Bone marrow (tissue), 2 donors: ENCODE measurements at regions not wholly inside any gene's neighbourhood (a gene's known extent, or its start where the extent isn't known, plus 50 kb on each side); places are given as distances from the start of the nearest gene placed in this dataset.

Experiments
- DNase-seq, 2 donors: peaks; one replicate each; lab custom pipeline; 2025; lab: John Stamatoyannopoulos, UW

- no peak for DNase-seq
These were observed 221.4 kb upstream of the TRIB2 start for GRCh38 chr2:12495247-12495868.

- DNase-seq = no peak
These were observed 218.4 kb upstream of the TRIB2 start for GRCh38 chr2:12498286-12498685.

DNA sequence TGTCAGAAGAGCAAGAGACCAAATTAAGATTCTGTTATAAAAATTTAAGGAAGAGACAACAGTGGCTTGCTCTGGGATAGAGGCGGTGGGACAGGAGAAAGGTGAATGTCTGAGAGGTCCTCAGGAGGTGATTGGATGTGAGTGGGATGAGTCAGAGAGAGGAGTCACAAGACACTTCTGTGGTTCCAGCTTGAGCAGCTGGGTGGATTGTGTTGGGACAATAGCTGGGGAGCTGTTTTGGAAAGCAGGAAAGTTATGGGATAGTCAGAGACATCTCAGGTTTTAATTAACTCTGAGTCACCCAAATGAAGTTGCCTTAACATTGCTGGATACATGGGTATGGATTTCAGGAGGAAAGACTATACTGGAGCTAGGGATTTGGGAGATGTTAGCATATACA, 218.0 kb upstream of the TRIB2 start:
- no peak for DNase-seq

DNA sequence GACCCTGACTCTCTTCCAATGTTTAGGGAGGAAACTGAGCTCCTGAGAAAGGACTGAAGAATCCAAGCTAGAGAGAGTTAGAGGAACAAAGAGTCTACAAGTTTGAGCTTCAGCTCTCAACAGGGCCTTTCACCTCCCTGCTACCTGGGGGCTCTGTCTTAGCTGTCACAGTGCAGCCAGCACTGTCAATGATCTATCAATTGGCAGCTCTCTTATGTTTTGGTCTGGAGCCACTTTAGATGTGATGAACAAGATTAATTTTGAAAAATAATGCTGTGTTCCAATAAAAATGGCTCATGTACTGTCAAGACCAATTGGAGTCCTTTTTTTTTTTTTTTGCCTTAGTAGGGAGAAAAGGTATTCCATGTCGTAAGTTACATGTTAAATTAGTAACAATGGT, 215.8 kb upstream of the TRIB2 start:
- DNase-seq = no peak

DNA sequence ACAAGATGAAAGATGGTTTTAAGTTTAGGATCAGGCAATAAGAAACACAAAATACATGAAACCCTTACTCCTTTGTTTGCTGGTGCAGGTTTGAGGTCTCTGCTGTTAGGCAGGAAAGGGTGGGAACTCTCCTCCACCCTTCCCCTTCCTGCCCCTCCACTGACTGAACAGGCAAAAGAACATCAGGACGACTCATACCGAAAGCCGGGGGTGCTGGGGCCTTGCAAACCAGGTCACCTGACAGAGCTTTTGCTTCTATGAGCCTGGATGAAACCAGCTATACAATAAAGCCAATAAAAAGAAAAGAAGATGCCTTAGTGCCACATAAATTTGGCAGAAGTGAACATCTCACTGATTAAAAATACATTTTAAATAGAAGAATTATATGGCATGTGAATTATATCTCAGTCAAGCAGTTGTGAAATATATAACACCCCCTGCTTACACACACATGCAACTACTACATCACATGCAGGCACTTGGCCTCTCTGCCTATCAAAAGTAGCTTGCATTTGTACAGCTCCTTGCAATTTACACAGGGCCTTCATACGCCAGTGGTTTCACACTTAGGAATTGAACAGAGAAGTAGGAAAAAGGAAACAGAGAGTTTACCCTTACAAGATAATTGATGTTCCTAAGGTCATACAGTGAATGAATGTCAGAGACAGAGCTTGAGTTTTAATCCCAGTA, 215.1 kb upstream of the TRIB2 start:
- peak in 1 of 2 donors; percentile 73 for DNase-seq

- peak in 1 of 2 donors; percentile 74 for DNase-seq
These were observed 214.0 kb upstream of the TRIB2 start for GRCh38 chr2:12502759-12503158.

- DNase-seq = no peak
These were observed 212.3 kb upstream of the TRIB2 start for GRCh38 chr2:12504443-12504842.

DNA sequence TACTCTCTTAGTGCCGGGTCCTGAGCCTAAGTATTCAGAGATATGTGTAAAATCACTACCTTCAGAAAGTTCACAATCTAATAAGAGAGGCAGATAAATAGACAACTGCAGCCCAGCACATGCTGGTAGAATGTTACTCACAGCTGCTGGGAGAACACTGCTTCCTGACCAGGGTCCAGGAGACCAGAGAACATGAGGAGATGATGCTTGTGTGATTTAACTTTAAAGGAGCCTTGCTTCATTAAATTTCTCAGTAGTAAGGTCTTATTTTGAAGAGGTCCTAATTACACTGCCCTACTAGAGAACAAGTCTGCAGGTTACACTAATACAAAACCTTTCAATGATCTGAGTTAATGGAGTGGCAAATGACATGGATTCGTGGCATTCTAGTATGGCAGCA, 209.9 kb upstream of the TRIB2 start:
- no peak for DNase-seq

DNA sequence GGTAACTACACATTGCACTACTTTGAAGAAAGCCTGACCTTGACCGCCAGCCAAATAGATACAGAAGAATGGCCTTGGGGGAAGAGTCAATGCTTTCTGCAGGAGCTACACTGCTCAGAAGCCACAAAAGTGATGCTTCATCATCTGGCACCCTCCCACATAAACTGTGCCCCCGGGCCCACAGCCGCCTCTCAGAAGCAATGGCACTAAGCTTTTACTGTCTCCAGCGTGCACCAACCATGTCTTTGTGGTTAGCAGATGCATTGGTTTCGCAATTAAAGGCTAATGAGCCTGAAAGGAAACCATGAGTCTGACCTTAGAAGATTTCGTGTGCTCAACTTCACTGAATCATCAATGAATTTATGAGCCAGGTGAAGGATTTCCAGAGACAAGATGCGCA, 209.4 kb upstream of the TRIB2 start:
- peak in 1 of 2 donors; percentile 88 for DNase-seq

GRCh38 chr2:12510070-12510469, 206.7 kb upstream of the TRIB2 start:
- DNase-seq = no peak

DNA sequence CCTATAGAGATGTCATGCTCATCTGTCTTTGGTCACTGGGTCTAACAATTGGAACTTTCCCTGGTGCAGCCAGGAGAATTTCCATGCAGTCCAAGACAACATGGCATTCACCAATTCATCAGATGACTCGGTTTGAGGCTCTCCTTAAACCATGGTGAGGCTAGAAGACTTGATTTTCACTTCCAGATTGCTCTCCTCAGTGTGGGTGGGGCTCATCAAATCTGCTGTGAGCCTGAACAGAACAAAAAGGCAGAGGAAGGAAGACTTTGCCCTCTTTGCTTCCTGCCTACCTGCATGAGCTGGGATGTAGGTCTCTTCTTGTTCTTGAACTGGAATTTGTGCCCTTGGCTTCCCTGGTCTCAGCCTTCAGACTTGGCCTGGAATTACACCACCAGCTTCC, 203.4 kb upstream of the TRIB2 start:
- no peak for DNase-seq

- DNase-seq = no peak
These were observed 202.6 kb upstream of the TRIB2 start for GRCh38 chr2:12514168-12514567.

DNA sequence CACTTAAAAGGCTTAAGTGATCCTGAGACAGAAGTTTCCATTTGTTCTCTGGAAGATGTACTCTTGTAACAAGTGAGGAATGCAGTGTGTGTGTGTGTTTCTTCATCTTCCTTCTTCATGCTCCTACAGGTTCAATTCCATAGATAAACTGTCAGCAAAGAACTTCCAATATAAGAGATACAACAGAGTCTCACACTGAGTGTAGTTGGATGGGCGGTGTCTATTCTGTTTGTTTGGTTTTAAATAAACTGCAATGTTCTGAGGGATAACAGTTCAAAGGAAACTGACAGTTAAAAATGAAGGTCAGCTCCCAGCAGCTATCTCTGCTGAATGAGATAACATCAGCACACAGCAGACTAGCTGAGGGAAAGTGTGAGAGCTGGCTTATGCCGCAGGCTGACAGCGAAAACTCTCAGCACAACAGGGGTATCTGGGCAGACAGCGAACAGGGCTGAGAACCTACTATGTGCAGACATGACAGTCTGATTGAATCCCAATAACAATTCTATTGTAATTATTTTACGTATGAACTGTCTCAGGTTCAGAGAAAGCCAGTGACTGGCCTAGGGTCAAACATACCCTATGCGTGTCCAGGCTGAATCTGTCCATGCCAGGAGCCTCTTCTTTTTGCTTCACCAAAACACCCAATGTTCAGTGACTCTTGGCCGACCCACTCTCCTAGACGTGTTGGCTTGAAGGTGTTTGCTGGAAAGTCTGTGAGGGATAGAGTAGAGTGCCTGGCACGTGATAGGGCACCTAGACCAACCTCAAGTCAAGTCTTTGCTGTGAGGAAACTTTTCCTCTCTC, 201.9 kb upstream of the TRIB2 start:
- peak in 1 of 2 donors; percentile 38 for DNase-seq

GRCh38 chr2:12515871-12516270, 200.9 kb upstream of the TRIB2 start:
- DNase-seq = no peak

DNA sequence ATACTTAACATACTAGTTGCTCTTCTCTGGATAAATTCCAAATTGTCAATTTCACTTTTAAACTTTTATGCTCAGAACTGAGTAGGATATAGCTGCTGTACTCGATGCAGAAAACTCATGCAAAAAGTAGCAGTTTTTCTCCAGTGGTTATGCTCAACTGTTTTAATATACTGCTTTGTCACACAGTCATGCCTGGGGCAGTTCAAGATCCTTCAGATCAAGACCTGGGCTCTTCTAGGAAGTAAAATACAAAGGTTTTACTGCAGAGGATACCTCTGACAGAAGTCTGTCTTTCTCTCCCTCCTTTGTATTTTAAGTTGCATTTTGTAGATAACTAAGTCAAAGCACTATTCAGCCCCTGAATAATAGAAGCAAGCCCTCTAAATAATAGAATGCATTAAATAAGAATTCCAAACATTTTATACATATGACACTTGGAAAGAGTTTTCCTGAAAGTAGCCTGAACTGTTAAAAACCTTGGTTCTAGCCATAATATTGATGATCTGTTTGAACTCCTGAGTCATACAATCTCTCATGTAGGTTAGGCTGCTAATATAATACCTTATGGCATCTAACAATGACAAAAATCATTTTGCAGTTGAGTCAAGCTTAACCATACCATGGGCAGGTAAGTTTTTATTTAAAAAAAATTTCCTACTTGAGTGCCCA, 183.3 kb upstream of the TRIB2 start:
- DNase-seq = no peak

DNA sequence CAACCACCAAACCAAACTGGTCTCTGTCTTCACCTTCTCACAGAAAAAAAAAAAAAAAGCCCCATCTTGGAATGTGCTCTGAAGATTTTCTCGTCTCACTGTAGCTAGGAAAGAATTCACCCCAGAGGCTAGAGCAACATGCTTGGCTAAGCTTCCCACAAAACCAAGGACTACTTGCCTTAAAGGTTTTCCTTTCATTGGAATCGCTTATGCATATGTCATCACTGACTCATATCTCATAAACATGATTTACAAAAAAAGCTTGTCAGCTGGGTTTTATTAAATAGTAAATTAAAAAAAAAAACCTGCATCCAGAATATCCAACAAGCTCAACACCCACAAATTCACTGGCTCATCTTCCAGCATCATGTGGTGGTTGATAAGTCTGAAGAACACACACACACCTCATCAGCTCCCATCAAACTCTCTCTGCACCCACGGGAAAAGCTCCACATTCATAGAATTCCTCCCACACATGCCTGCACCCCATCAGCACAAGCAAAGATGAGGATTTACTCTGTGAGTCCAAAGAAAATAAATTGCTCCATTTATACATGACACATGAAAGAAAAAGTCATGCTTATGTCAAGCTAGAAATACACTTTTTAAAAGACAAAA, 182.0 kb upstream of the TRIB2 start:
- no peak for DNase-seq

DNA sequence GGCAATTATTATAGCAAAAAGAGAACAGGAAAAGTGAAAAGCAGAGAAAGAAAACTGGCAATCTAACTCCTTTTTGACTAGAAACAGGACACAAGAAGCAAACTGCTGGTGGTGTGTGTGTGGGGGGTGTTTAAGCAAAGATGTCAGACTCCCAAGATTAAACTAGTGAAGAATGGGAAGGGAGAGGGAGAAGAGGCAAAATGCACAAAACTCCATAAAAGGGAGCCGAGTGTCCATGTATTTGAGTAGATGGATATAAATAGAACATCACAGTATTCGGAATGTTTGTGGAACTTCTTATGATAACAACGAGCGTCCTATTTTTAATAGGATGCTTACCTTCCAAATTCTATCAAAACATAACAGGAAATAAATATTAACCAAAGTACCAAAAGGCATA, 179.8 kb upstream of the TRIB2 start:
- no peak for DNase-seq

DNA sequence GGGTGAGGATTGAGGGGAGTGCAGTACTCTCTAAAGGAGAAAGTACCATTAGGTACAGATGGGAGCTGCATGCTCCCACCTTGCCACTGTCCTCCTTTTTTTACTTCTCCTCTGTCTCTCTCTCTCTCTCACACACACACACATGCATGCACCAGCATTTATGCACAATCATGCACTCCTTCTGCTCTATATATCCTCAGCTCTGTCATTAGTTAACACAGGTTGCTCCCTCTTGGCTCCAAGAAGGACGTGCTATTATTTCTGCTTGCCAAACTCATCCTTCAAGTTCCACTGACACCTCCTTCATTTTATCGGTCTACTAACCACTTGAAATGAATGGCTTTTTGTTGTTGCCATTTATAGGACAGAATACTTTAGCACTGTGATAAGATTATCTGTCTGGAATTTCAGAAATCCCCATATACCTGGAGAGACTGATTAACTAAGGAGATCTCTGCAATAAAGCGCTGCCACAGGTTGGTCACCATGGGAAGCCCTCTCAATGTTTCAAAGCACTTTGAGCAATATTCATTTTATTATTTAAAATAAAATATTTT, 178.5 kb upstream of the TRIB2 start:
- no peak for DNase-seq

DNA sequence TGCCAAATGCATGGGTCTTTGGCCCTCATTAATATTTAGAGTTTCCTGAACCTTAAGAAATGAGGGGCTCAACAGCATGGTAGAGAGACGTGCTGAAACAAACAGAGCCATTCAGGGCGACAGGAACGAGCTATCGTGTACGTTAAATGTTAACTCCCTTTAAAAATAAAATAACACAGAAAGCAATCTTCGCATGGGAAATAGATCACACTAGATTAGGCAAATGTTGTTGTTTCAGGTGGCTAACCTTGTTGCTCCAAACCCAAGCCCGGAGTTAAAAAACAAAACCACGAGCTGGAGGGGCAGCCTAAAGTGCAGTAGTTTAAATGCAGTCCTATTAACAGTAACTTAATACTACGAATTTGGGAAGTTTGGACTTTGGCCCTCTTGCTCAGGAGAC, 177.4 kb upstream of the TRIB2 start:
- DNase-seq = no peak

GRCh38 chr2:12539776-12540562, 176.8 kb upstream of the TRIB2 start:
- DNase-seq = no peak
